NCI-H345 (cell line): ENCODE measurements at regions not wholly inside any gene's neighbourhood (a gene's known extent, or its start where the extent isn't known, plus 50 kb on each side); places are given as distances from the start of the nearest gene placed in this dataset.
"Not testable (repeated sequence)": the region's sequence is repeated elsewhere in the genome, so short reads cannot be mapped to it uniquely, and the experiment has no call there.

Experiments used
- DNase-seq: peaks from one replicate; lab custom pipeline; 2025; lab: John Stamatoyannopoulos, UW

DNA sequence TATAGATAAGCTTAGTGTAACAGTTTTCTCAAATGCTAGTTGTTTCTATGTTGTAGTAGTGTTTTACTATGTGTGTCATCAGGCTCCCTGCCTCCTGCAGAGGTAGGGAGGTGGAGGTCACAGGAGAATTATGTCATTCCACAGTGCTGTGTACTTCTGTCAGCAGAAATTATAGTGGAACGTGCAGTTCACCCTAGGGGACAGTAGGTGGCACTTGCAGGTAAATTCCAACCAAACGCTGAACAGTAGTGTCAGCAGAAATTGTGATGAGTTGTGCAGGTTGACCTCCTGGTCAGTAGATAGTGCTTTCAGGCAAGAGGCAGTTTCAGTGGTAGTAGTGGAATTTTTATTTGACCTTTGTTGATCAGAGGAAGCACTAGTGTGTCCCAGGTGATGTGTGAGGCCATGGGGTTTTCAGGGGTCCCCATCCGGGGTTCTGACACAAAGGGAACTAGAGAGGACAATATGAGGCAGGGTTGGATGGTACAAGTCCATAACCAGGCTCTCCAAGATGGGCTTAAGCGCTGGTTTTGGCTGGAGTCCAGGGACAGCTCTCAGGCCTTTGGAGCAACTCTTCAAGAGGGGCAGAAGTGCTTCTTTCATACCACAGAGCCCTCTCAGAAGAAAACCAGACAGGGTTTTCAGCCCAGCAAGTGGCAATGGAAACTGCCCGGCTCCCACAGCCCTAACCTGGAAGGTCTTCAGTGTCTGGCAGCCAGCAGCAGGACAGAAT, 402.9 kb downstream of the CYLC2 start:
- peak; percentile 45 for DNase-seq

DNA sequence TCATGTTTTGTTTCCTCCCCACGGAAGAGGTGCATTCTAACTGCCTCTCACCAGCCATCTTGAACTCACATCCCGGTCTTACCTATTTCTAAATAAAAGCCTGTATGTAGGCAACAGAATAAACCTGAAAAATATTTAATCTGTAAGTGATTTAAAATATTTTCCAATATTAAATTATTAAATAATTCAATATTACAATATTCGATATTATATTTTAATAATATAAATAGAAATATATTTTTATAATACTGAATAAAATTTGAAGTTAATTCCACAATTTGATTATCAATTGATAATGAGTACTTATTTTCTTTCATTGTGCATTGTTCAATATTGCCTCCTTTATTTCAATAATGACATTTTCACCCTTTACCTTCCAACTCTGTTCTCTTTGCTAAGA, 404.4 kb downstream of the CYLC2 start:
- DNase-seq: no peak

DNA sequence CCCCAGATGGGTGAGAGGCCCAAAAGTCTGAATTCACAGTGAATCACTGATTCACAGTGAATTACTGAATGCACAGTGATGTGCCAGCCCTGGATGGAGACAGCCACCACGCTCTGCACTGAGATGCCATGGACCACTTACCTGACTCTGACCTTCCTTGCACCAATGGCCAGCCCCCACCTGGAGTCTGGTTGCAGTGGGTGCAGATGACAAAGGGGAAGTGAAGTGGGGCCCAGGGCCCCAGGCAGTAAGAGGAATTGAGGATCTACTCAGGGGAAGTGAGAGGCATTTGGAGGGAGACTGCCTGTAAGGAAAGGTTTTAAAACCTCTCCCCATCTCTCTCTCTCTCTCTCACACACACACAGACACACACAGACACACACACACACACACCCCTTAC, 412.1 kb downstream of the CYLC2 start:
- DNase-seq: no peak

DNA sequence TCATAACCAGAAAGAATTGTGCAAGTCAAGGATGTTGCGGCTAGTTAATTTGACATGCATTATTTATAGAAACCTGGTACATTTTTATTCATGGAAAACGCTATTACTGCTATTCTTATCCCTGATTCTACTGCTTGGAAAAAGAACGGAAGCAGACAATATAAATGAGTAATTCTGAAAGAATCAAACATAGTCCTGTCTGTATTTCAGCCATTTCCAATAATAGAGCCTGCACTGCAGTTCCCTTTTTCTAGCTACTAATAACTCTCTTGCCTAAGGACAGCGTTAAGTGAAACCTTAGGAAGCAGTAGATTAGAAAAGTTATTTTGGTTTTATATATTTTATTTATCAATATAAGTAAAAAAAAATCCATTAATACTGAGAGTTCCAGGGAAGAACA, 414.9 kb downstream of the CYLC2 start:
- DNase-seq: no peak

DNA sequence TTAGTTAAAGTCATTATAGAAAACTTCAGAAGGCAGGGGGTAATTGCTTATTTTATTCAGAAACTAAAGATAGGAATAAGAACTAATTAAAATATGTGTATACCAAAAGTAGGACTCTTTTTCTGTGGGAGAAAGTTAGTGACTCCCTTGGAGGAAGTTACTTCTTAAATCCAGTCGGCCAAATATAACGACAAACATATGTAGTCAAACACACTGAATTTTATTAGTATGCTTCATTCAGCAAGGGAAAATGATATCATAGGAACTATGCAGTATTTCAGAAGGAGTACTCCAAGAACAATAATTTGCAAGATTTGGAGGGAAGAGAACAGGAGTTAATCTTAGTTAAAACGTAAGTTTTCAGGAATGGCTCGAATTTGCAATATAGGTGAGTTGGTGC, 432.6 kb downstream of the CYLC2 start:
- no peak for DNase-seq

DNA sequence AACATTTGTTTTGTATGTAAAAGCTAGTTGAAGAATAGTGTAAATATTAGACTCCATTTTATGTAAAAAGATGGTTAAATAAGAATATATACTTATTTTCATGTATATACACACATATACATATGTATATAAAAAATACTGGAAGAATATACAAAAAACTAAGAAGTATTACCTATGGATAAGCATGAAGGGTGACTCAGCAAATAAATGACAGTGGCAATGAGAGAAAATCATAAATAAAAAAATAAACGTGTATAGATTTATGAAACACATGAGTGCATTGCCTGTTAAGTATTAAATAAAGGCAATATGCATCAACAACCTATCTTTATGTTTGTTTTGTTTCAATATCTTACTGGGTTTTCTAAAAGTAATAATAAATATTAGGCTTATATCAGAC, 435.3 kb downstream of the CYLC2 start:
- no peak for DNase-seq

DNA sequence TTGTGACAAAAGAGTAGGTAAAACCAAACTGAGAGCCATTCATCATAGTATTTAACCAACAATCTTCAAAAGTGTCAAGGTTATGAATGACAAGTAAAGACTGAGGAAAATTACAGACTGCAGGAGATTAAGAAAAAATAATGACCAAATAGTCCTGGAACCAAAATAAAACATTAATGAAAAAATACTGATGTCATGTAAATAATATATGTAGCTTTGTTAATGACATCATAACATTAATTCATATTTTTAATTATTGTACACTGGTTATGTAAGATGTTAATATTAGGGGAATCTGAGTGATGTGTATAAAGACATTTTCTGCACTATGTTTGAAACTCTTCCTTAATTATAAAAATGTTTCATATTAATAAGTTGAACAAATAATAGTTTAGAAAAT, 436.7 kb downstream of the CYLC2 start:
- DNase-seq: no peak

DNA sequence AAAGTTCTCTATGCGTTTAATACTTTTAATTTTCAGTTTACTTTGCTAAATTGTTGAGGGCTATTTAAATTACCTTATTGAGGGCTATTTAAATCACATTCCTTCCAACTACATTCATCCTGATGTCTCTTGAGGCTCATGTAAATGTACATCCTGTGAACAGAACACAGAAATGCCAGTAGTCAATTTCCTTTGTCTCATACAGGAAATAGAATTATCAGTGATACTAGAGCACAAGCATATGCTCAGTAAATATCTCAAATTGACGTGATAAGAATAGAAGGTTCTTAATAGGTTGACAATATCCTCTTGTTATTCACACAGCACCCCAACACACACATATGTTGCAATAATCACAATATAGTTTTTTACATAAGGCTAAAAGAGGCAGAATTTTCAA, 449.0 kb downstream of the CYLC2 start:
- no peak for DNase-seq

DNA sequence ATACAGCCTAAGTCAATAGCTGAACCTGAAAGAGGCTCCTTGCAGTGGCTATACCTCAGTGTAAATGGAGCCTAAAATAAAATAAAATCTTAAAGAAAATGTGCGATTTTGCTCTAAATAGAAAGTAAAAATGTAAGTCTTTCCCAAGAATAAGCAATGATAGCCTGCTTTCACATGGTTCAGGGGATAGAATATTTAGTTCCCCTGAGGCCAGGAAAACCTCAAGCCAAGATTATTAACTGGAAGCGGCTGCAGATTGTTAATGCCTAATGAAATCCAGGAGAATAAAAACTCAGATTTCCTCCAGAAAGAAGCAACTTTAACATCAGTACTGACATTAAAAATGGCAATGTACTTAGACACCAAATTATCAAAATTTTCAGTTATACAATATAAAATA, 463.7 kb downstream of the CYLC2 start:
- DNase-seq: no peak

DNA sequence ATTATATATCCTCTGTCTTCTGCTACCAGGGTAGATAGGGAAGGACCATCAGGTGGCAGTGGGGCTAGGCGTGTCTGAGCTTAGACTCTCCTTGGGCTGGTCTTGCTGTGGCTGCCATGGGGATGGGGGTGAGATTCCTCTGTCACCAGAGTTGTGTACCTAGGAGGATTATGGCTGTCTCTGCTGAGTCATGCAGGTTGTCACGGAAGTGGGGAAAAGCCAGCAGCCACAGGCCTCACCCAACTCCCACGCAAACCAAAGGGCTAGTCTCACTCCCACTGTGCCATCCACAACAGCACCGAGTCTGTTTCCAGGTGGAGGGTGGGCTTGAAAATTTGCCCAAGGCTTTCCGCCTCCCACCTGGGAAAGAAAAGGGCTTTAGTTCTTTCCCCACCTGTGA, 476.1 kb downstream of the CYLC2 start:
- DNase-seq: no peak

DNA sequence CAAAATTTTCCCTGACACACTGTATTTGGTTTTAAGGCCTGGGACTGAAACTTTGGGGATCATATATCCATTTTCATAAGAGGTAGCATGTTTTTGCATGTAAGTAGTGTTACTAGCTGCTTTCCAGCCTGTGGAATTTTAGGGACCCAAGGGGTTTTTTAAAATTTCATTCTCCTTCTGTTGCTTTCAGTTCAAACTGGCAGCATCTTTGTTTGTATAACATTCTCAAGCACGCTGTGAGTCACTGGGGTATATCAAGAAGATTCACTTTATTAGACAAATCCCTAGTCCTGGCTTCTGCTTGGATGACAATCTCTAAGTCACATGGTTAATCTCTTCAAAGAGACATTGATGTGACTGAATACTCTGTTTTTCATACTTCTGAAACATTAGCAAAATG, 479.0 kb downstream of the CYLC2 start:
- no peak for DNase-seq

DNA sequence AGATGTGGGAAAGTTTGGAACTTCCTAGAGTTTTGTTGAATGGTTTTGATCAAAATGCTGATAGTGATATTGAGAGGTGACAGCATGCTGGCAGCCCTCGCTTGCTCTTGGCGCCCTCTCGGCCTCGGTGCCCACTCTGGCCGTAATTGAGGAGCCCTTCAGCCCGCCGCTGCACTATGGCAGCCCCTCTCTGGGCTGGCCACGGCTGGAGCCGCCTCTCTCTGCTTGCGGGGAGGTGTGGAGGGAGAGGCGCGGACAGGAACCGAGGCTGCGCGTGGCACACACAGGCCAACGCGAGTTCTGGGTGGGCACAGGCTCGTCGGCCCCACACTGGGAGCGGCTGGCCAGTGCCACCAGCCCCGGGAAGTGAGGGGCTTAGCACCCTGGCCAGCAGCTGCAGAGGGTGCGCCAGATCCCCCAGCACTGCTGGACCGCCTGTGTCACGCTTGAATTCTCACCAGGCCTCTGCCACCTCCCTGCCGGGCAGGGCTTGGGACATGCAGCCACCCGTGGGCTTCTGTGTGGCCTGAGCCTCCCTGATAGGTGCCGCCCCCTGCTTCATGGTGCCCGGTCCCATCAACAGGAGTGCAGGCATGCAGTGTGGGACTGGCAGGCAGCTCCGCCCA, 488.5 kb downstream of the CYLC2 start:
- DNase-seq: no peak

DNA sequence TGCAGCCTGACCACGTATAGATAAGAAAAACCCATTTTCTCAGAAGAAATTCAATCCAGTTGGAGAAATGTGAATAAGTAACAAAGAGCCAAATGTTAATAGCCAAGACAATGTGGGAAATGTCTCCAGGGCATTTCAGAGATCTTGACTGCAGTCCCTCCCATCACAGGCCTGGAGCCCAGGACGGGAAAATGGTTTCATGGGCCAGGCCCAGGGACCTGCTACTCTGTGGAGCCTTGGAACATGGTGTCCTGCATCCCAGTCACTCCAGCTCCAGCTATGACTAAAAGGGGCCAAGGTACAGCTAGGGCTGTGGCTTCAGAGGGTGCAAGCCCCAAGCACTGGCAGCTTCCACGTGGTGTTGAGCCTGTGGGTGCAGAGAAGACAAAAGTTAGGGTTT, 490.0 kb downstream of the CYLC2 start:
- DNase-seq: no peak

DNA sequence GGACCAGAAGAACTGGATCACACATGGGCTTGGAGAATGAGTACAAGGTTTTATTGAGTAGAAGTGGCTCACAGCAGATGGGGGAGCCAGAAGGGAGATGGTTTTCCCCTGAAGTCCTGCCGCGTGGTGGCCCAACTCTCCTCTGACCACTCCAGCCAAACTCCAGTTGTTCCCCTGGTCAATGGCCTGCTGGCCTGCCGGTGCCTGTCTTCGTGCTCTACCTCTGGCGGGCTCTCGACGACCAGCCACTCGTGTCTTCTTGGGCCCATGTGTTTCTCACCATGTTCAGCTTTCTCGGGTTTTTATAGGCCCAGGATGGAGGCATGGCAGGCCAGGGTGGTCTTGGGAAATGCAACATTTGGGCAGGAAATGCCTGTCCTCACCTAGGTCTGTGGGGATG, 519.6 kb downstream of the CYLC2 start:
- DNase-seq: no peak

DNA sequence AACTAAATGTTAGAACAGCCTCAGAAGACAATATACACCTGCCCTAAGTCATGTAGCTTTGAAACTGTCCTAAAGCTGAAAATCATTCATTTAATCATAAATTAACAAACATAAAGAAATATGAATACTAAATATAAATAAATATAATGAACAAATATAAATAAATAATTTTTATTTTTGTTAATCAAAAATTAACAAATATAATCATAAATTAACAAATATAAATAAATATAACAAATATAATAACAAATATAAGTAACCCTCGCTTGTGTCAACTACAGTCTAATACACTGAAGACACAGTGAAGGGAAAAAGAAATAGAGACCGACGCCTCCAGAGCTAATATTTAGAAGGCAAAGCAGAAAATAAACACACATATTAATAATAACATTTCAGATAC, 527.3 kb downstream of the CYLC2 start:
- DNase-seq: no peak

DNA sequence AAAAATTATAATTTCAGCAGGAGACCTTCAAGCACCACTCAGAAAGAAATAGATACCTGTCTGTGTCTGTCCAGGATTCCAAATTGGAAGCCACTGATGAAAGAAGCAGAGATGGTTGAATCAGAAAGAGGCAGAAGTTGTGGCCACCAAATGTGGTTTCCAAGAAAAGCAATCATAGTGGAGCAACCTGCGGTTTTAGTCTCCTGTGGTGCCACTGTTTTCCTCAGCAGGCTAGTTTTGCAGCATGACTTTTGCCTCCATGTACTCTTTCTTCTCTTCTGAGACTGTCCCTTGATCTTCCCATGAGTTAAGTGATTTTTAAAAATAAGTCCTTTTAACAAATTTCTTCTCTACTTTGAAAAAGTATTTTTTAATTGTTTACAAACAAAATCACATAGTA, 535.8 kb downstream of the CYLC2 start:
- DNase-seq: no peak

DNA sequence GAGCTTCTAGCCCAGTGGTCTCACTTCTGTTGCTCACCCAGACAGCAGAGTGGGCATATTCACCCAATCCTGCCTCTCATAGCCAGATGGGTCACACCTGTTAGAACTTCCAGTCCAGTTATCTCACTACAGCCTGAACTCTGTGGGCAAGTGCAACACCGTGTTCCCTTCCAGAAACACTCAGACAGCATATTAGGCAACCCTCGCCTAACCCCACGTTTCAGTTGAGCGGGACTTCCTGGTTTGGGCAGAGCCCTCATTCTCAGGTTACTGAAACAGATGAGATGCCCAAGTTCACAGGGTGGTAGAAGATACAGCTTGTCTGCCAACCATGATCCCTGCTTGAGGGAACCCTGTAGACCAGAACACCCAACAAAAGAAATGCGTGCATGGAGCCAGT, 538.2 kb downstream of the CYLC2 start:
- no peak for DNase-seq

DNA sequence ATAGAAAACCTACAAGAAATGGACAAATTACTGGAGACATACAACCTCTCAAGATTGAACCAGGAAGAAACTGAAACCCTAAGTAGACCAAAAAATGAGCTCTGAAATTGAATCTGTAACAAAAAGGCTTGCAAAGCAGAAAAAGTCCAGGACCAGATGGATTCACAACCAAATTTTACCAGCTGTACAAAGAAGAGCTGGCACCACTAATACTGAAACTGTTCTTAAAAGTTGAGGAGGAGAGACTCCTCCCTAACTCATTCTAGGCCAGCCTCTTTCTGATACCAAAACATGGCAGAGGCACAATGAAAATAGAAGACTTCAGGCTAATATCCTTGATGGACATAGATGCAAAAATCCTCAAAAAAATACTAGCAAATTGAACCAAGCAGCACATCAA, 542.3 kb downstream of the CYLC2 start:
- DNase-seq: no peak

DNA sequence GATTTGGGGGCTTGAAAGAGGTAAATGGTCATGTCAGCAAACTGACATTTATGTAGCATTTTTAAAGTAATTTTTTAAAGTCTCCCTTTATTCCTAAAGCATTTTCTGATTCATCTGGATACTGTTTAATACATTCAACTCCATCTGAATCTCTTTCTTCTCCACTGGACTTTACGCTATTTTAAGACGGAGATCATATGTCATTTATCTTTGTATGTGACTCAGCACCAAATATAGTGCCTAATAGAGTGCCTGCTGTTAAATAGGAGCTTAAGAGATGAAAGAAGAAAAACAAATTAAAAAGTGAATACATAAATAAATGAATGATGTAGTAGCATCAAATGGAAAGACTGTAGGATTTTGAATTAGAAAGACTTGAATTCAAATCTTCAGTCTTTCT, 548.8 kb upstream of the SMC2 start:
- no peak for DNase-seq

DNA sequence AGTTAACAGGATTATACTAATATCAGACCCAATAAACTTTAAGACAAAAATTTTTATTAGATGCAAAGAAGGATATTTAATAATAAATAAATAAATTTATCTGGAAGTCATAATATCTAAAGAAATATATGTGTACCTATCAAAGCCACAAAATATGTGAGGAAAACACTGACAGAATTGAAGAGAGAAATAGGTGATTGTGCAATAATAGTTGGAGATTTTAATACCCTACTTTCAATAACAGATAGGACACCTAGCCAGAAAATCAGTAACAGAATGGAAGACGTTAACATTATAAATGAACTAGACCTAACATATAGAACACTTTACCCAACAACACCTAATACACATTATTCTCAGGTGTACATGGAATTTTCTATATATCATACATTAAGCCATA, 541.4 kb upstream of the SMC2 start:
- no peak for DNase-seq

DNA sequence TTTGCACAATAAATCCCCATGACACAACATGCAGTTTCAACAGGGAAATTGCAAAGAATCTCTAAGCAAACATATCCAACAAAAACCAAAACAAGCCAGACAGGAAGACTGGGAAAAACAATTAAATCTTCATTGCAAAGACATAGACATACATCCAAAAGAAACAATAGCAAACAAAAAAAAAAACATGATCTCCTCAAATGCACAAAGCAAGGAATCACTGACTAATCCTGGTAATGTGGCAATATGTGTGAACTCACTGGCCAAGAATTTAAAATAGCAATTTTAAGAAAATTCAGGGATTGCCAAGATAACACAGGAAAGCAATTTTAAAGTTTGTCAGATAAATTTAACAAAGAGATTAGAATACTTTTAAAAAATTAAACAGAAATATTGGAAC, 520.1 kb upstream of the SMC2 start:
- DNase-seq: no peak

DNA sequence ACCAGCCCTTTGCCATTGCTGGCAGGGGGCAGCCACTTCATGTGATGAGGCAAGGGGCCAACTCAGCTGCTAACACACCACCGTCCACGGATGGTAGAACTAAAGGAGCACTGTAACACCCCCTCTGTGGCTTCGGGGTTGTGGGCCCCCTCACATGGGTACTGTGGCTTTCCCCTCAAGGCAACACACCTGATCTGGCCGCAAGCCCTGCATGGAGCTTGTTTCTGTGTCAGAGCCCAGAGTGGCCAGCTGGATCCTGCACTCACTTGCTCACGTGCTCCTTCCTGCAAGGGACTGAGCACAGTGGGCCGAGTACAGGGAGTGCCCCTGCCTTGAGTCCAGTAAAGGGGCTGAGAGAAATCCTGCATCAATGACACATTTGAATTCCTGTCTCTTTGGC, 507.4 kb upstream of the SMC2 start:
- no peak for DNase-seq

DNA sequence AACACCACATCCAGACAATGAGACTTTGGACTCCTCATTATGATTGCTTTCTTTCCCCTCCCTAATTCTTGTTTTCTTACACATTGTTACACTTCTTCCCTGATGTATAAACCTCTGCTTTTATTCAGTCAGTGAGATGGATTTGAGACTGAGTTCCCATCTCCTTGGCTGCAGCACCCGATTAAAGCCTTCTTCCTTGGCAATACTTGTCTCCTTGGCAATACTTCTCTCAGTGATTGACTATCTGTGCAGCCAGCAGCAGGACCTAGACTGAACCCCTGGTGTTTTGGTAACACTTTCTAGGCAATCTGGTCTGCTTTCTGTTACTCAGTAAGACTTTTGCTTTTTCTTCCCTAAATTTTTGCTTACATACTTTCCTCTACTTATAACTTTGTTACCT, 492.8 kb upstream of the SMC2 start:
- no peak for DNase-seq

DNA sequence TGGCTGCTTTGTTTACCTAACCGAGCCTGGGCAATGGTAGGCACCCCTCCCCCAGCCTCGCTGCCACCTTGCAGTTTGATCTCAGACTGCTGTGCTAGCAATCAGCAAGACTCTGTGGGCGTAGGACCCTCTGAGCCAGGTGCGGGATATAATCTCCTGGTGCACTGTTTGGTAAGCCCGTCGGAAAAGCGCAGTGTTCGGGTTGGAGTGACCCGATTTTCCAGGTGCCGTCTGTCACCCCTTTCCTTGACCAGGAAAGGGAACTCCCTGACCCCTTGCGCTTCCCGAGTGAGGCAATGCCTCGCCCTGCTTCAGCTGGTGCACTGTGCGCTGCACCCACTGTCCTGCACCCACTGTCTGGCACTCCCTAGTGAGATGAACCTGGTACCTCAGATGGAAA, 482.2 kb upstream of the SMC2 start:
- DNase-seq: not testable (repeated sequence)
